NCI-H1092 (cell line): ENCODE measurements at regions not wholly inside any gene's neighbourhood (a gene's known extent, or its start where the extent isn't known, plus 50 kb on each side); places are given as distances from the start of the nearest gene placed in this dataset.
"Not testable (repeated sequence)": the region's sequence is repeated elsewhere in the genome, so short reads cannot be mapped to it uniquely, and the experiment has no call there.

Experiments used
- DNase-seq: peaks from one replicate; lab custom pipeline; 2025; lab: John Stamatoyannopoulos, UW

DNA sequence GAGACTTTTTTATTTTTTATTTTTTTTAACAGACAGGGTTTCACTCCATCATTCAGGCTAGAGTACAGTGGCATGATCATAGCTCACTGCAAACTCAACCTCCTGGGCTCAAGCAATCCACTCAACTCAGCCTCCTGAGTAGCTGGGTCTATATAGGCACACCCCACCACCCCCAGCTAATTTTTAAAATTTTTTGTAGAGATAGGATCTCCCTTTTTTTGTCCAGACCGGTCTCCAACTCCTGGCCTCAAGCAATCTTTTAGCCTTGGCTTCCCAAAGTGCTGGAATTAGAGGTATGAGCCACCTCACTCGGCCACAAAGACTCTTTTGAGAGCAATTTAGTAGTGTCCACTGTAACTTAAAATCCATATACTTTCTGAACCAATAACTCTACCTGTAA, 103.3 kb upstream of the DST start:
- DNase-seq = no peak

DNA sequence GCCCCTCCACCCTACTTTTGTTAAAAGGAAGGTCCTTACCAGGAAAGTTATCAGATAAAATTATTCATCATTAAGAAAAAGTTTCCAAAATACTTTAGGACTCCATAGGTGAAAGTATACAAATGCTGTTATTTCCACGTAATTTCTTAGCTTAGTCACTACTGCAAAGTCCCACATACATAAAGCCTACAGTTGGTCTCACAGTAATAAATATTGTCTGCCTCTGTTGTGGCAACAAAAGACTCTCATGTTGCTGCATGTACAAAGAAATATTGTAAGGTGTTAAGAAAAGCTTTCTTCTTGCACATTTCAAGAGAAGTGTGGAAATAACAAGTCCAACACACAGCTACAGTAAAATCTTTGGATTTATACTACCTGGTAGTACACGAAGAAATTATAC, 102.4 kb upstream of the DST start:
- DNase-seq = no peak

DNA sequence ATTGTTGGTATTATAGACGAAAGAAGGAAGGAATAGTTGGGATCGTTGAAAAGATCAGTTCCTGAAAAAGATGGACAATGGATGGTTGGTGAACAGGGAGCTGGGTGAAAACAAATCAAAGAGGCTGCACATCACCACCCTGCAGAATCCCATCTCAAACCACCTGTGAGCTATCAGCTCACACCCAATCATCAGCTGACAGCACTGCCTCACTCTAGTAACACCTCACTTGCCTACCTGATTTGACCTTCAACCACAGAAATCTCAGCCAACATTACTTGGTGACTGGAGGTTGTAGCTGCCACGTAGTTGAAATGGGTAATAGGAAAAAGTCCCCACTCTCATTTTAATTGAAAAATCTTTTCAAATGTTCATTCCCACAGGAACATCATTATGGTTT, 101.8 kb upstream of the DST start:
- no peak for DNase-seq

DNA sequence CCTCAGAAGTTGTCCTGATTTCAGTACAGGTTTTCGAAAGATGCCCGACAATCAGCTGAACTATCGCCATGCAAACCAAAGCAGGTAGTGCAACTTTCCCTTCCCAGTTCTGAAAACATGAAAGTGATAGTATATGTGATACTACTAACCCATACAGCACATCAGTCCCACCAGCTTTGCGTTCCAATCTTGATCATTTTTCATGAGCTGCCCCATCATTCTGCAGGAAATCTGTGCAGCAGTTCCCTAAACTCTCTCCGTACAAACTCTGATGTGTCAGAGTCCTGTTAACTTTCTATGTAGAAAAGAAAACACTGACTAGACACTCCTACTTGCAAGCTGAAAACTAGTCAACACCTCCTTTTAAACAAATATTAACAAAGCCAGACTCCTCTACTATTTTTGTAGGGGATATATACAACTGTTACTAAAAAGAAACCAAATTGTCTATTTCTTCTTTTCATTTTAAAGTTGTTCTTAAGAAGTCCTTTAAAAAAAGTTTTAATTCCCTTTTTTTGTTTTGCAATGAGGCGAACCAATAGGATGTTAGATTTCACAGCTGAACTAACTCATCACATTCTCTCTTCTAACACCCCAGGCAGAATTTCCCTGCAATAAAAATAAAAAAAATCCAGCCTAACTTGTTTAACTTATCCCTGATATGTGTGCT, 99.6 kb upstream of the DST start:
- DNase-seq = no peak

DNA sequence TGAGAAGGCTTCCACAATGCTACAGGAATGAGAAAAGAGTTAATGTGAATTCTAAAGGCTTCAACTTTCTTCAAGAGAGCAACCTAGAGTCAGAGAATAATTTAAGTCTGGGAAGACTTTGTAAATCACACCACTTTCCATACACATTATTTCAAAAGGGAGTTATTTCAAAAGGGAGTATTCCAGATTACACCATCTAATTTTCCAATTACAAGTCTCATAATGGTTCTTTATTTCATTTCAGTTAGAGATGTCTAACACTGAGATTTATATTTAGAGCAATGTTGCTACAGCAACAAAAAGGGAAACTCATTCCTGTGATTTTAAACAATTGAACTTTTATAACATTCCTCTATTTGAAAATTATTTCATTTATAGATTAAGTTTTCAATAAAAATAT, 98.8 kb upstream of the DST start:
- no peak for DNase-seq

DNA sequence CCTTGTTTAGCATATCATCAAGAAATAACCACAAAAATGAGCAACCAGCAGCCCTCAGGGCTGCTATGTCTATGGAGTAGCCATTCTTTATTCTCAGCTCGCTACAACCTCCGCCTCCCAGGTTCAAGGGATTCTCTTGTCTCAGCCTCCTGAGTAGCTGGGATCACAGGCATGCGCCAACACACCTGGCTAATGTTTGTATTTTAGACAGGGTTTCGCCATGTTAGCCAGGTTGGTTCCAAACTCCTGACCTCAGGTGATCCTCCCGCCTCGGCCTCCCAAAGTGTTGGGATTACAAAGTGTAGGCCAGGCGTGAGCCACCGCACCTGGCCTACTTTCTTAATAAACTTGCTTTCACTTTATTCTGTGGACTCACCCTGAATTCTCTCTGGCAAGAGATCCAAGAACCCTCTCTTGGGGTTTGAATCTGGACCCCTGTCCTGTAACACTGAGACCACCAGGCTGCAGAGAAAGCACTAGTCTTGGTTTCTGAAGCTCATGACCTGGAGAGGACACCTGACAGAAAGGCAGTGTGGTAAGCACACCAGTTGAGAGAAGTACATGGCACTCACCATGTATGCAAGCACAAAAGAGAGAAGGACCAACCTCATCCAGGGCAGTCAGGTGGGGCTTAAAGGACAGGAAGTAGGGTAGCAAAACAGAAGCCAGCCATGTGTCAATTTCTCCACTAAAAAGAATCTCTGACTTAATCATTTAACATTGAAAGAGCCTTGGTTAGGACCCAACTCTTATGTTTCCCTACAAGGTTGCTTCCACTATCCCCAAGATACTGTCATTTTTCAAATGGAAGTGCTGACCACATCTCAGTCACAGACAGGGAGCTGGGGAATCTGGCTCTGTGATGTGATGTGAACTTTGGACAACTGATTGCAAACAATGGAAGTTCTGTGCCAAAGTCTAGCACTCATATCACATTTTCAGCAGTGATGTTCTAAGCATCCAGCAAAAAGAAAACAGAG, 97.4 kb upstream of the DST start:
- no peak for DNase-seq

DNA sequence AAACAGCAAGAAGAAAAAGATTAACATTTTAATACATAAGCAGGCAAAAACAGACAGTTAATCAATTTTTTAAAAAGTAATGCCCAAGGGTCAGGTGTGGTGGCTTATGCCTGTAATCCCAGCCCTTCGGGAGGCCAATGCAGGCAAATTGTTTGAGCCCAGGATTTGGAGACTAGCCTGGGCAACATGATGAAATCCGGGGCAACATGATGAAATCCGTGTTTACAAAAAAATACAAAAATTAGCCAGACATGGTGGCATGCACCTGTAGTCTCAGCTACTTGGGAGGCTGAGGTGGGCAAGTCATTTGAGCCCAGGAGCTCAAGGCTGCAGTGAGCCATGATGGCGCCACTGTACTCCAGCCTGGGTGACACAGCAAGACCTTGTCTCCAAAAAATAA, 94.1 kb upstream of the DST start:
- no peak for DNase-seq

DNA sequence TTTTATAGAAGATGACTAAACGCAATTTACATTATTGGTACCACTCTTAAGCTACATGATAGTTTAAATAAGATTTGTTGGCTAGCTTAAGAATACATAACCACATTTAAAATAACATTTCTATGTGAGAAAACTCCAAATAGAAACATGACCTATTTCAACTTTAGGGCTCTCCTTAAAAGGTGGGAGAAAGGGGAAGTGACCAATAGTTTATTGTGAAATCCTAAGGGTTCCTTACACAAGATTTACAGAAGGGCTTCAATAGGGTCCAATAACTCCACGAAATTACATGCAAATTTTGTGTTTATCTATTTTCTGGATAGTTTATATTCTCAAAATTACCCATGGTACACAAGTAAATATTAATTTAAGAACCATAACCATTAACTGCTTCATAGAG, 91.6 kb upstream of the DST start:
- no peak for DNase-seq

DNA sequence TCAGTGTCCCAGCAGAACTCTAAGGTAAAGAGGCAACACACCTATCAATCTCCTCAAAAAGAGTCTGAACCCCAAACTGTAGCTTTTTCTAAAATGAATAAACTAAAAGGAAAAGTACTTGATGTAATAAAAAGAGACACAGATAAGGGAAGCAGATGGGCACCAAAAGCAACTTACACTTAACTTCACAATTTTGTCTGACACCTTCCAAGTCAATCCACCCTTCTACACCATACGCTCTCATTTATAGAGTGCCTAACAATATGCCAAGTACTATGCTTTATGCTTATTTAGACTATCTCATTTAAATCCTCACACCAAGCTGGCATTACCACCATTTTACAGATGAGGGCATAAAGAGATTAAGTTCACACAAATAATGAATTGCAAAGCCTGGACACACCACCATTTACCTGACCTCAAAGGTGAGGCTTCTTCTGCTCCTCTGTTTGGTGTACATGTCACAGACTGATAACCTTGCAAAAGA, 90.6 kb upstream of the DST start:
- DNase-seq = no peak

DNA sequence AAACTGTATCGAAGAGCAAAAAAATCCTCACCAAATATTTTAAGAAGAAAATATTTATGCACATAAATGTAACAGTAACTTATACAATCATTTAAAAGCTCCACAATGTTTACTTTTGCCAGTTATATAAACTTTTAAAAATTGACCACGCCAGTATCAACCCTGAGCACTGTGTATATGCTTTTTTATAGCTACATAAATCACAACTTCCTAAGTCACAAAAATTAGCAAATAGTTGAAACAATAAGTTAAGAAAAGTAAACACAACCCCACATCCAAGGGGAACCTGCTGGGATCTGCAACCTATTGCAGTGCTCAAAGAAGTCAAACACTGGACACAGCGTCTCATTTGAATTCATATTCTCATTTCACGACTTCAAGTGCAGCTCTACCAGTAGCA, 89.8 kb upstream of the DST start:
- no peak for DNase-seq

DNA sequence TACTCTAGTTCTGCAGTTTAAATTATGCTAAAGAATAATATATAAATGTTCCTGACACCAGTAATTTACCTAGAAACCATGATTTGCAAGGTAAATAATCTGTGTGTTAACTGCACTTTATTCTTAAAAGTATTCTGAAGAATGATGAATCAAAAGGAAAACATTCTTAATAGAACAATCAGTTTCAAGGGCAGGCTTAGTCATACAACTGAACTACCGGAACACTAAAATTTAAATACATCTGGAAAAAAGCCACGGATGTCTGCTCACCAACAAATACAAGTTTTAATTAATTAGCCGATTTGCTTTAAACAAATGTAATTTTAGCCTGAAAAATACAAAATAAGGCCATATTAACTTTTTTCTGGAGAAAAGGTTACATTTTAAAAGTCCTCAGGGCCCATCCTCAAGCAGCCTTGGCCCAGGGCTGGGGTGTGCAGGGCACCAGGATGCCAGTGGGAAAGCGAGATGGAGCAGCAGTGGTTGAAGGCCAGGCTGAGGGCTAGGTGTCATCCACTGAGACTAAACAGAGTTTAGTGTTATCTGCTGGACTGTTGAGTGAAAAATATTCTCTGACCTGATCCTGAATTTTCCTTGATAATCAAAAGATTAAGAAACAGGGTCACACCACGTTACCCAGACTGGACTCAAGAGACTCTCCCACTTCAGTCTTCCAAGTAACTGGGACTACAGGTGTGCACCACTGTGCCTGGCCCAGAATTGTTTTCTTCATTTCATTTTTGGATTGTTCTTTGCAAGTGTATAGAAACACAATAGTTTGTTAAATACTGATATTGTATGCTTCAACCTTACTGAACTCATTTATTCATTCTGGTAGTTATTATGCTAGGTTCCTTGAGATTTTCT, 88.2 kb upstream of the DST start:
- DNase-seq = no peak

DNA sequence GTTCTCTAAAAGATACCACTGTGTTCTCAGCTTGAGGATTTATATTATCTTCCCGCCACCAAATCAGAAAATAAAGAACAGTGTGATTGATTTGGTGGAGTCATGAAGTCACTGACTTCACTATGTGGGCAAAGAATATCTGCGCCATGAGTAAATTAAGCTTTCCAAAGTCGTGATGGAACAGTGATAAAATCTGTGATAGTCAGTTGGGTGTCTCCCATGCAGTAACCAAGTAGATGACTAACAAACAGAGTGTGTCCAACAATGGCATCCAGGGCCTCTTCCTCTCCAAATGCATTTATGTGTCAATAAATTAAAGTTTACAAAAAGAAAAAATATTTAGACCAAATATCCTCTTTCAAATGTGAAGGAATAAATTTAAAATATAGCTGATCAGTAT, 87.0 kb upstream of the DST start:
- no peak for DNase-seq

DNA sequence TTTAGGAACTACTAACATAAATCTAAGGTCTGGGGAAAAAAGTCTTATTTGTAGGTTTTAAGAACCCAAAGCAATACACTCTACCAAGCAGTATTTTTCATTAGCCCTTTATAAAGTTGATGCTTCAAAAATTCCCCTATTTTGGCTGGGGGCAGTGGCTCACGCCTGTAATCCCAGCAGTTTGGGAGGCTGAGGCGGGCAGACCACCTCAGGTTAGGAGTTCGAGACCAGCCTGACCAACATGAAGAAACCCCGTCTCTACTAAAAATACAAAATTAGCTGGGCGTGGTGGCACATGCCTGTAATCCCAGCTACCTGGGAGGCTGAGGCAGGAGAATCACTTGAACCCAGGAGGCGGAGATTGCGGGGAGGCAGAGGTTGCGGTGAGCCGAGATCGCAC, 86.5 kb upstream of the DST start:
- DNase-seq = not testable (repeated sequence)

DNA sequence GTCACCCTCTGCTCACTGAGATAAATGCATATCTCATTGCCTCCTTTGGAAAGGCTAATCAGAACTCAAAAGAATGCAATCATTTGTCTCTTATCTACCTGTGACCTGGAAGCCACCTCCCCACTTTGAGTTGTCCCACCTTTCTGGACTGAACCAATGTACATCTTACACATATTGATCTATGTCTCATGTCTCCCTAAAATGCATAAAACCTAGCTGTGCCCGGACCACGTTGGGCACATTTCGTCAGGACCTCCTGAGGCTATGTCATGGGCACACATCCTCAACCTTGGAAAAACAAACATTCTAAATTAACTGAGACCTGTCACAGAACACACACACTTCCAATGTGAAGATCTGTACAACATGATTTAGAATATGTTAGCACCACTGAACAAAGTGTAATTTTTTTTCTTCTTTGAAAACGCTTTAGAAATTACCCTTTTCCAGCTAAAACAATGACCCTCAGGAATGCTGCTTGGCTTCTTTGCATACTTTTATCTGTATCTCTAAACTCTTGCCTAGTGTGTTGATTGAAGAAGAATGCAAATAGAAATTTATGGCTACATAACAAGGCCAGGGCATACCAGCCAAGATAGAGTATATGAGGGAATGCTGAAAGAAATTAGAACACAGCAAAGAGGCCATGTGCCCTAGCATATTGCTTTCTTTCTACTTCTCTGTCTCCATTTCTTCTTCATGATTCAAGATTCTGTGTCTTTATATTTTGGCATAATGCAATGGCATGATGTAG, 84.6 kb upstream of the DST start:
- DNase-seq = no peak

DNA sequence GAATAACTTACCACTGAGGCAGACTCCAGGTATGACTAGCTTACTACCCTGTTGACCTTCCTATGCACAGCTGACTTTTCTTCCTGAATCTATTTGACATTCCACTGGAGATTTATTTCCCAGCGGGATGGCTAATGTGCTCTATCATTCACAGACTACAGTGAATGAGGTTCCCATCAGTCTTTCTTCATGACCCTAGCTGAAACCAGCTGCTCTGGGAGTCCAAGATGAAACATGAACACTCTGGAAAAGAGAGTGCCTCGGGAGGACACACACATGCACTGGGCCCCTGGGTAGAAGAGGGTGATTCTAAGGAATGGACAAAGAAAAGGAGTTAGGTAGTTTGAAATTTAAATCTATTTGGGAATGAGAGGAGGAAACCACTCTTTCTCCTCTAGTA, 82.6 kb upstream of the DST start:
- no peak for DNase-seq

DNA sequence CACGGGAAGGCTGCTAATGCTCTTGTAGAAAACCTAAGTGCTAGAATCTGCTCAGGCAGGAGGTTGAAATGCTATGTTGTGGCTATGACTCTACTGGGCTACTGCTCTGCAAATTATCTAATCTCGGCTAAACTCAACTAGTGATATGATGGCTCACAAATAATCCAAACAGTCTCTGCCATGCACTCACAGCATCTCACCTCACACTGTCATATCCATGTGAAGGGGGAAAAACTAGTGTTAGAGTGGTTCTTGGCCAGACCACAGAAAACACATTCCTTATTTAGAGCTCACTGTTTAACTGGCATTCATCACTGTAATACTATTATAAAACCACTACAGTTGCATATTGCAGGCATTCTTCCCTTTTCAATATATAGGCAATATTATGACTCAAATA, 81.8 kb upstream of the DST start:
- no peak for DNase-seq

DNA sequence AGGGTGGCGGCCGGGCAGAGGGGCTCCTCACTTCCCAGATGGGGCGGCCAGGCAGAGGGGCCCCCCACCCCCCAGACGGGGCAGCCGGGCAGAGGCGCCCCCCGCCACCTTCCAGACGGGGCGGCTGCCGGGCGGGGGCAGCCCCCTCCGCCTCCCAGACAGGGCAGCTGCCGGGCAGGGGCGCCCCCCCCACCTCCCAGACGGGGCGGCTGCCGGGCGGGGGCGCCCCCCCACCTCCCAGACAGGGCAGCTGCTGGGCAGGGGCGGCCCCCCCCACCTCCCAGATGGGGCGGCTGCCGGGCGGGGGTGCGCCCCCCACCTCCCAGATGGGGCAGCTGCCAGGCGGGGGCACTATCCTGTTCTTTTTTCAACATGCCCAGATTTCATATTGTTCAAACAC, 78.2 kb upstream of the DST start:
- no peak for DNase-seq

DNA sequence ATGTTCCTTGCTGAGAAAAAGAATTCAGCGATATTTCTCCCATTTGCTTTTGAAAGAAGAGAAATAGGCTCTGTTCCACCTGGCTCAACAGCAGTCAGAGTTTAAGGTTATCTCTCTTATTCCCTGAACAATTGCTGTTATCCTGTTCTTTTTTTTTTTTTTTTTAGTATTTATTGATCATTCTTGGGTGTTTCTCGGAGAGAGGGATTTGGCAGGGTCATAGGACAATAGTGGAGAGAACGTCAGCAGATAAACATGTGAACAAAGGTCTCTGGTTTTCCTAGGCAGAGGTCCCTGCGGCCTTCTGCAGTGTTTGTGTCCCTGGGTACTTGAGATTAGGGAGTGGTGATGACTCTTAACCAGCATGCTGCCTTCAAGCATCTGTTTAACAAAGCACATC, 77.5 kb upstream of the DST start:
- DNase-seq = not testable (repeated sequence)

DNA sequence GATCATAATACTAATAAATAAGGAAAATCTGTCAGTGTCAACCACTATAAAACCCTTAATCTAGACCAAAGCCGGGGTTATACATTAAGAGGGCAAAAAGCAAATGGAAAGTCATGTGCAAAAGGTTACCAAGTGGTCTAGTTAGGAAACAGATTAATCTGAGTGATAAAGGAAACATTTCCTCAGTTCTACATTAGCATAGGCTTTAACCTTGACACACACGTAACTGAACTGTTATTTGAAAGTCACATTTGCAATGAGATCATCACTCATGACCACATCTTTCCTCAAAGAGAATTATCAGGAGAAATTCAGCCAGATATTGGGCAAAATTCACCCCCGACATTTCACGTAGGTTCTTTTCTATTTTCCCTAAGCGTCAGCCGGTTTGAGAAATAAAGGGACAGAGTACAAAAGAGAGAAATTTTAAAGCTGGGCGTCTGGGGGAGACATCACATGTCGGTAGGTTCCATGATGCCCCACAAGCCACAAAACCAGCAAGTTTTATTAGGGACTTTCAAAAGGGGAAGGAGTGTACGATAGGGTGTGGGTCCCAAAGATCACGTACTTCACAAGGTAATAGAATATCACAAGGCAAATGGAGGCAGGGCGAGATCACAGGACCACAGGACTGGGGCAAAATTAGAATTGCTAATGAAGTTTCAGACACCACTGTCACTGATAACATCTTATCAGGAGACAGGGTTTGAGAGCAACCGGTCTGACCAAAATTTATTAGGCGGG, 76.8 kb upstream of the DST start:
- not testable (repeated sequence) for DNase-seq

DNA sequence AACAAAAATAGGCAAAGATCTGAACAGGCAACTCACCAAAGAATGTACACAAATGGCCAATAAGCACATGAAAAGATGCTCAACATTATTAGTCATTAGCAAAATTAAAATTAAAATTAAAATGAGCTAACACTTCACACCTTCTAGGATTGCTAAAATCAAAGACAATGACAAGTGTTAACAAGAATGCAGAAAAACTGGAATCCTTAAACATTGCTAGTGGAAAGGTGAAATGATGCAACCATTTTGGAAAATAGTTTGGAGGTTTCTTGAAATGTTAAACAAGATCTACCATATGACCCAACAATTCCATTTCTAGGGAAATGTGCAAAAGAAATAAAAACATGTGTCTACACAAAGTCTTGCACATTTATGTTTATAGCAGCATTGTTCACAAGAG, 75.5 kb upstream of the DST start:
- no peak for DNase-seq

DNA sequence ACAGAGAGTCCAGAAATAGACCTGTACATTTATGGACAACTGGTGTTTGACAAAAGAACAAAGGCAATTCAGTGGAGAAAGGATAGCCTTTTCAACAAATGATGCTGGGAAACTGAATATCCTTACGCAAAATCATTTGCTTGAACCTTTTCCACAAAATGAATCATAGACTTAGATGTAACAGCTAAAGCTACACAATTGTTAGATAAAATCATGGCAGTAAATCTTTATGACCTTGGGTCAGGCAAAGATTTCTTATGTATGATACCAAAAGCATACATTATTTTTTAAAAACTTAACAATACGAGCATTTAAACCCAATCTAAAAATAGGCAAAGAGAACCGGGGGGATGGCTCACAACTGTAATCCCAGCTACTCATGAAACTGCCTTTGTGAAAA, 73.5 kb upstream of the DST start:
- no peak for DNase-seq
